Astrocyte (in vitro differentiated cells and primary cell): ENCODE measurements at regions not wholly inside any gene's neighbourhood (a gene's known extent, or its start where the extent isn't known, plus 50 kb on each side); places are given as distances from the start of the nearest gene placed in this dataset.

Source experiments
- EZH2 ChIP-seq: IDR thresholded peaks from 2 replicates; pipeline ENCODE4 v1.6.1; 2012; ENCODE audit warnings: mild to moderate bottlenecking, low read length, inconsistent platforms; ENCODE audit not compliant: insufficient read depth
- TF ChIP-seq, protein P1 (sequence below): IDR thresholded peaks from 2 replicates; pipeline ENCODE4 v1.5.1; 2011; ENCODE audit warnings: low read depth, mild to moderate bottlenecking, inconsistent platforms, low read length, moderate library complexity; ENCODE audit not compliant: insufficient read depth

DNA sequence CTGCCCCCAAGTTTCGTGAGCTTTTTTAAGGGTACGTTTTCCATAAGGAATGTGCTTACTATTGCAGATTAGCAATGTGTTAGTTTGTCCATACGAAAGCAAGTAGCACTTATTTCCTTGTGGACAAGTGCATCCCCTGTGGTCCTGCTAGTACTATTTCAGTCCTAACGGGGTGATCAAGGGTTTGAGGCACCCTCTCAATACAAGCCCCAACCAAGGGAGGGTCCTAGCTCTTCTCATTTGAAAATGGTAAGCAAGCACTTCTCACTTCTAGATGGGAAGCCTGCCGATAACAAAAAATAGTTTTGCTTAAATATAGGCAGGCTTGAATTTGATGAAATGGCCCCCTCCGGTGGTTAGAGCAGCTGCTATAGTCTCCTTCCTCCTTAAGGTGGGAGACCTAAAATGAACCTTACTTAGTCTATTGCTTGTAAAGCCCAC lies 64.0 kb upstream of the HMCN1 start:
- no peak for TF ChIP-seq EZH2
- TF ChIP-seq, protein P1, sequence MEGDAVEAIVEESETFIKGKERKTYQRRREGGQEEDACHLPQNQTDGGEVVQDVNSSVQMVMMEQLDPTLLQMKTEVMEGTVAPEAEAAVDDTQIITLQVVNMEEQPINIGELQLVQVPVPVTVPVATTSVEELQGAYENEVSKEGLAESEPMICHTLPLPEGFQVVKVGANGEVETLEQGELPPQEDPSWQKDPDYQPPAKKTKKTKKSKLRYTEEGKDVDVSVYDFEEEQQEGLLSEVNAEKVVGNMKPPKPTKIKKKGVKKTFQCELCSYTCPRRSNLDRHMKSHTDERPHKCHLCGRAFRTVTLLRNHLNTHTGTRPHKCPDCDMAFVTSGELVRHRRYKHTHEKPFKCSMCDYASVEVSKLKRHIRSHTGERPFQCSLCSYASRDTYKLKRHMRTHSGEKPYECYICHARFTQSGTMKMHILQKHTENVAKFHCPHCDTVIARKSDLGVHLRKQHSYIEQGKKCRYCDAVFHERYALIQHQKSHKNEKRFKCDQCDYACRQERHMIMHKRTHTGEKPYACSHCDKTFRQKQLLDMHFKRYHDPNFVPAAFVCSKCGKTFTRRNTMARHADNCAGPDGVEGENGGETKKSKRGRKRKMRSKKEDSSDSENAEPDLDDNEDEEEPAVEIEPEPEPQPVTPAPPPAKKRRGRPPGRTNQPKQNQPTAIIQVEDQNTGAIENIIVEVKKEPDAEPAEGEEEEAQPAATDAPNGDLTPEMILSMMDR, result peak; percentile 72
